NB4 (cell line): ENCODE measurements at regions not wholly inside any gene's neighbourhood (a gene's known extent, or its start where the extent isn't known, plus 50 kb on each side); places are given as distances from the start of the nearest gene placed in this dataset.

Source experiments
- DNase-seq: peaks from one replicate; pipeline ENCODE4 v3.0.0; 2010; ENCODE audit warnings: low read depth
- H3K4me3 ChIP-seq: one replicate; pipeline ENCODE4 v1.5.1; 2011; ENCODE audit warnings: mild to moderate bottlenecking, low read depth, low read length, moderate library complexity
- CTCF ChIP-seq: IDR thresholded peaks from one replicate; pipeline ENCODE4 v1.5.1; 2012; ENCODE audit warnings: low read depth, low read length
- MAX ChIP-seq: IDR thresholded peaks from 2 replicates; pipeline ENCODE4 v1.6.1; 2011; ENCODE audit warnings: low read depth, low read length
- MYC ChIP-seq: IDR thresholded peaks from 2 replicates; pipeline ENCODE4 v1.6.1; 2011; ENCODE audit warnings: low read depth, low read length
- POLR2A ChIP-seq: IDR thresholded peaks from 2 replicates; pipeline ENCODE4 v1.6.1; 2011; ENCODE audit warnings: mild to moderate bottlenecking; ENCODE audit not compliant: insufficient read length; ENCODE audit errors: extremely low read depth

GRCh38 chr2:193929131-193929530 is 1727.9 kb upstream of the SLC39A10 start:
- no peak for DNase-seq
- H3K4me3 ChIP-seq = no peak overlapping the region
- TF ChIP-seq MYC (no peak), POLR2A (no peak), MAX (no peak)

- no peak overlapping the region for H3K4me3 ChIP-seq
- DNase-seq = peak; percentile 44
- TF ChIP-seq MYC (no peak), MAX (0 out of 2 replicates have a peak, but pooled peaks have one; percentile 11), CTCF (no peak)
Measured at GRCh38 chr2:193907561-193907960, 1712.8 kb upstream of the TMEFF2 start.

- no peak for DNase-seq
- TF ChIP-seq POLR2A (no peak), MYC (no peak), MAX (no peak), CTCF (no peak)
- H3K4me3 ChIP-seq = no peak overlapping the region
Measured at GRCh38 chr2:193900292-193900691, 1705.6 kb upstream of the TMEFF2 start.

- no peak for DNase-seq
- TF ChIP-seq MAX = no peak
- TF ChIP-seq CTCF = no peak
- no peak for TF ChIP-seq POLR2A
- TF ChIP-seq MYC = no peak
- no peak overlapping the region for H3K4me3 ChIP-seq
Measured at GRCh38 chr2:193895226-193895625, 1700.5 kb upstream of the TMEFF2 start.

GRCh38 chr2:193894081-193894480 is 1699.3 kb upstream of the TMEFF2 start:
- DNase-seq = no peak
- no peak overlapping the region for H3K4me3 ChIP-seq
- TF ChIP-seq MAX (no peak), POLR2A (no peak), MYC (no peak), CTCF (no peak)

- TF ChIP-seq POLR2A = no peak
- no peak for TF ChIP-seq CTCF
- TF ChIP-seq MYC = no peak
- TF ChIP-seq MAX = no peak
- no peak for DNase-seq
- H3K4me3 ChIP-seq = no peak overlapping the region
Measured at GRCh38 chr2:193891023-193891422, 1696.3 kb upstream of the TMEFF2 start.
